ENCODE measurements at regions not wholly inside any gene's neighbourhood (a gene's known extent, or its start where the extent isn't known, plus 50 kb on each side); places are given as distances from the start of the nearest gene placed in this dataset.

DNA sequence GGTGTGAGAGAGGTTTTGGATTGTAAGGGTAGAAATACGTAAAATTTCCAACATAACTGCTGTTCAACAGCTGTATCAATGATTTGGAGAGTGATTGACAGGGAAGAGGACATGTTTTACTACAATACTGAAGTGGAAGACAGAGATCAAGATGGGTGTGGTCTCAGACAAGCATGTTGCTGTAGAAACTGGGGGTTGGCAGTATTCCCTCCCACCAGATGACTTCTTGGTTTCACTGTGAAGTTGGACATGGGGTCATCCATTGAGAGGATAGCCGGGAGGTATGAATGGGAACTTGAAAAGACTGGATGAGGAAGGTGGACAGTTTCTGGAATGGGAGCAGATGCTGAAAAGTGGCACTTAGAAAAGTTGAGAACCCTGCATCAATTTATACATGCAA lies 95.3 kb upstream of the HDAC9 start:
- Histone ChIP-seq H2AK5ac (ENCODE audit: low read depth, low read length) (no peak overlapping the region), H3K4me1 (ENCODE audit: control insufficient read depth in 2 of 2, insufficient read depth in 1 of 2, low read depth in 1 of 2, low read length in 2 of 2) (peaks cover 5 to 6% of the 10 kb centered on the region in 2 donors), H3K4me2 (ENCODE audit: insufficient read depth, low read length, poor library complexity, severe bottlenecking) (no peak overlapping the region), H4K91ac (ENCODE audit: low read depth, low read length, poor library complexity) (no peak overlapping the region), H3K23ac (ENCODE audit: low read depth, low read length, poor library complexity) (no peak overlapping the region), H2AFZ (ENCODE audit: low read length) (no peak overlapping the region), H3K18ac (ENCODE audit: low read length) (no peak overlapping the region), H3K36me3 (replicated peaks in 1 of 2; ENCODE audit: control insufficient read depth in 2 of 2, insufficient read depth in 2 of 2, low read length in 2 of 2) (no peaks in the 10 kb centered on the region), H3K4me3 (ENCODE audit: low read length in 2 of 2) (no peak overlapping the region), H3K9me3 (replicated peaks in 1 of 2; ENCODE audit: control insufficient read depth in 2 of 2, insufficient read depth in 1 of 2, low read depth in 1 of 2, low read length in 2 of 2) (no peaks in the 10 kb centered on the region), H2BK15ac (ENCODE audit: low read length) (no peak overlapping the region), H2BK12ac (ENCODE audit: low read length) (no peak overlapping the region), H4K8ac (ENCODE audit: low read depth, low read length) (no peak overlapping the region), H3K14ac (ENCODE audit: low read length) (no peak overlapping the region), H3K9ac (ENCODE audit: low read depth, low read length, poor library complexity) (no peak overlapping the region), H3K27me3 (ENCODE audit: control insufficient read depth in 3 of 3, insufficient read depth in 3 of 3, low read depth in 1 of 3, low read length in 3 of 3) (no peaks in the 10 kb centered on the region), H3K4ac (ENCODE audit: low read length) (no peak overlapping the region), H3K79me1 (ENCODE audit: low read depth, low read length) (no peaks in the 10 kb centered on the region), H2BK5ac (ENCODE audit: low read length) (no peak overlapping the region), H3K27ac (replicated peaks; ENCODE audit: low read length) (no peak overlapping the region), H2BK120ac (ENCODE audit: low read depth, low read length) (no peak overlapping the region)
- no peak for DNase-seq (ENCODE audit: low spot score)
- 100% methylated on average over 1 of the region's 2 CpGs; no CpG with 5 or more reads in 1 of the 2 donors for WGBS, 2 donors (ENCODE audit: extremely low coverage in 2 of 2, insufficient read length in 2 of 2, insufficient replicate concordance in 1 of 2)

DNA sequence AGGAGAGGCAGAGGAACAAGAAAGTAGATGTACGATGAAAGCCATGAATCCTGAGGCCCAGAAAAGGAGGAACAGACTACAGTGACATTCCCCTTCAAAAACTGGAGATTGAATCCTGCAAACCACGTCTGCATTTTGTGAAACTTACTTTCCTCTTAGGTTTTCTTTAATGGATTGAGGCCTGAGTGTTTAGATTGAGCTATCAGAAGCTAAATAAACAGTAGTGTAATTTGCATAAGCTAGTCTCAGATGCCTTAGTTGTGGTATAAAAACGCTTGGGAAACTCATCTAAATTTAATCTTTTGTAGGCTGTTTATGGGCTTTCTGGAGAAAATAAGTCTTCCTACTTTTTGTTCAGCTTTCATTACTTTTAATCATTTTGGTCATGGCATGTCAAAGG lies 94.8 kb upstream of the HDAC9 start:
- H3K4me1 ChIP-seq (ENCODE audit: control insufficient read depth in 2 of 2, insufficient read depth in 1 of 2, low read depth in 1 of 2, low read length in 2 of 2) = peaks cover 5 to 6% of the 10 kb centered on the region in 2 donors
- H3K18ac ChIP-seq (ENCODE audit: low read length) = no peak overlapping the region
- no peak overlapping the region for H3K27ac ChIP-seq (replicated peaks; ENCODE audit: low read length)
- no peaks in the 10 kb centered on the region for H3K79me1 ChIP-seq (ENCODE audit: low read depth, low read length)
- no peak overlapping the region for H2AFZ ChIP-seq (ENCODE audit: low read length)
- no peak overlapping the region for H2BK15ac ChIP-seq (ENCODE audit: low read length)
- H3K4me3 ChIP-seq (ENCODE audit: low read length in 2 of 2) = no peak overlapping the region
- H3K9me3 ChIP-seq (replicated peaks in 1 of 2; ENCODE audit: control insufficient read depth in 2 of 2, insufficient read depth in 1 of 2, low read depth in 1 of 2, low read length in 2 of 2) = no peaks in the 10 kb centered on the region
- no peak overlapping the region for H2BK12ac ChIP-seq (ENCODE audit: low read length)
- no peak overlapping the region for H2BK5ac ChIP-seq (ENCODE audit: low read length)
- no peak overlapping the region for H3K9ac ChIP-seq (ENCODE audit: low read depth, low read length, poor library complexity)
- no peak for DNase-seq (ENCODE audit: low spot score)
- no peak overlapping the region for H4K91ac ChIP-seq (ENCODE audit: low read depth, low read length, poor library complexity)
- H3K4me2 ChIP-seq (ENCODE audit: insufficient read depth, low read length, poor library complexity, severe bottlenecking) = no peak overlapping the region
- H3K23ac ChIP-seq (ENCODE audit: low read depth, low read length, poor library complexity) = no peak overlapping the region
- no peak overlapping the region for H3K14ac ChIP-seq (ENCODE audit: low read length)
- H3K4ac ChIP-seq (ENCODE audit: low read length) = no peak overlapping the region
- no CpG with 5 or more reads among the region's 3 CpGs for WGBS, 2 donors (ENCODE audit: extremely low coverage in 2 of 2, insufficient read length in 2 of 2, insufficient replicate concordance in 1 of 2)
- H2BK120ac ChIP-seq (ENCODE audit: low read depth, low read length) = no peak overlapping the region
- H3K27me3 ChIP-seq (ENCODE audit: control insufficient read depth in 3 of 3, insufficient read depth in 3 of 3, low read depth in 1 of 3, low read length in 3 of 3) = no peaks in the 10 kb centered on the region
- H3K36me3 ChIP-seq (replicated peaks in 1 of 2; ENCODE audit: control insufficient read depth in 2 of 2, insufficient read depth in 2 of 2, low read length in 2 of 2) = no peaks in the 10 kb centered on the region
- no peak overlapping the region for H4K8ac ChIP-seq (ENCODE audit: low read depth, low read length)
- no peak overlapping the region for H2AK5ac ChIP-seq (ENCODE audit: low read depth, low read length)

- Histone ChIP-seq H3K36me3 (replicated peaks in 1 of 2; ENCODE audit: control insufficient read depth in 2 of 2, insufficient read depth in 2 of 2, low read length in 2 of 2) (no peaks in the 10 kb centered on the region), H2AK5ac (ENCODE audit: low read depth, low read length) (no peak overlapping the region), H3K27me3 (ENCODE audit: control insufficient read depth in 3 of 3, insufficient read depth in 3 of 3, low read depth in 1 of 3, low read length in 3 of 3) (no peaks in the 10 kb centered on the region), H4K8ac (ENCODE audit: low read depth, low read length) (no peak overlapping the region), H2BK5ac (ENCODE audit: low read length) (no peak overlapping the region), H3K4me1 (ENCODE audit: control insufficient read depth in 2 of 2, insufficient read depth in 1 of 2, low read depth in 1 of 2, low read length in 2 of 2) (peaks cover 5 to 6% of the 10 kb centered on the region in 2 donors), H3K18ac (ENCODE audit: low read length) (no peak overlapping the region), H3K9ac (ENCODE audit: low read depth, low read length, poor library complexity) (no peak overlapping the region), H3K4me3 (ENCODE audit: low read length in 2 of 2) (no peak overlapping the region), H2BK12ac (ENCODE audit: low read length) (no peak overlapping the region), H3K23ac (ENCODE audit: low read depth, low read length, poor library complexity) (no peak overlapping the region), H2AFZ (ENCODE audit: low read length) (no peak overlapping the region), H3K9me3 (replicated peaks in 1 of 2; ENCODE audit: control insufficient read depth in 2 of 2, insufficient read depth in 1 of 2, low read depth in 1 of 2, low read length in 2 of 2) (no peaks in the 10 kb centered on the region), H3K4ac (ENCODE audit: low read length) (no peak overlapping the region), H3K79me1 (ENCODE audit: low read depth, low read length) (no peaks in the 10 kb centered on the region), H2BK15ac (ENCODE audit: low read length) (no peak overlapping the region), H3K27ac (replicated peaks; ENCODE audit: low read length) (no peak overlapping the region), H3K4me2 (ENCODE audit: insufficient read depth, low read length, poor library complexity, severe bottlenecking) (no peak overlapping the region), H3K14ac (ENCODE audit: low read length) (no peak overlapping the region), H4K91ac (ENCODE audit: low read depth, low read length, poor library complexity) (no peak overlapping the region), H2BK120ac (ENCODE audit: low read depth, low read length) (no peak overlapping the region)
- WGBS, 2 donors (ENCODE audit: extremely low coverage in 2 of 2, insufficient read length in 2 of 2, insufficient replicate concordance in 1 of 2) = no CpG with 5 or more reads among the region's 1 CpG
- DNase-seq (ENCODE audit: low spot score) = no peak
Measured at GRCh38 chr7:18401757-18402156, 93.8 kb upstream of the HDAC9 start.

GRCh38 chr7:18402488-18403183 lies 92.9 kb upstream of the HDAC9 start:
- Histone ChIP-seq H3K4me2 (ENCODE audit: insufficient read depth, low read length, poor library complexity, severe bottlenecking) (no peak overlapping the region), H3K27ac (replicated peaks; ENCODE audit: low read length) (no peak overlapping the region), H3K18ac (ENCODE audit: low read length) (no peak overlapping the region), H2BK15ac (ENCODE audit: low read length) (no peak overlapping the region), H2BK12ac (ENCODE audit: low read length) (no peak overlapping the region), H2AK5ac (ENCODE audit: low read depth, low read length) (no peak overlapping the region), H3K4me1 (ENCODE audit: control insufficient read depth in 2 of 2, insufficient read depth in 1 of 2, low read depth in 1 of 2, low read length in 2 of 2) (peaks cover 3 to 5% of the 10 kb centered on the region in 2 donors), H3K9me3 (replicated peaks in 1 of 2; ENCODE audit: control insufficient read depth in 2 of 2, insufficient read depth in 1 of 2, low read depth in 1 of 2, low read length in 2 of 2) (no peaks in the 10 kb centered on the region), H3K14ac (ENCODE audit: low read length) (no peak overlapping the region), H4K8ac (ENCODE audit: low read depth, low read length) (no peak overlapping the region), H3K9ac (ENCODE audit: low read depth, low read length, poor library complexity) (no peak overlapping the region), H3K36me3 (replicated peaks in 1 of 2; ENCODE audit: control insufficient read depth in 2 of 2, insufficient read depth in 2 of 2, low read length in 2 of 2) (no peaks in the 10 kb centered on the region), H3K23ac (ENCODE audit: low read depth, low read length, poor library complexity) (no peak overlapping the region), H2BK120ac (ENCODE audit: low read depth, low read length) (no peak overlapping the region), H2AFZ (ENCODE audit: low read length) (no peak overlapping the region), H3K27me3 (ENCODE audit: control insufficient read depth in 3 of 3, insufficient read depth in 3 of 3, low read depth in 1 of 3, low read length in 3 of 3) (no peaks in the 10 kb centered on the region), H3K79me1 (ENCODE audit: low read depth, low read length) (no peaks in the 10 kb centered on the region), H2BK5ac (ENCODE audit: low read length) (no peak overlapping the region), H4K91ac (ENCODE audit: low read depth, low read length, poor library complexity) (no peak overlapping the region), H3K4ac (ENCODE audit: low read length) (no peak overlapping the region), H3K4me3 (ENCODE audit: low read length in 2 of 2) (no peak overlapping the region)
- DNase-seq (ENCODE audit: low spot score) = no peak
- WGBS, 2 donors (ENCODE audit: extremely low coverage in 2 of 2, insufficient read length in 2 of 2, insufficient replicate concordance in 1 of 2) = no CpG with 5 or more reads among the region's 5 CpGs
